Osteoblast (primary cell): ENCODE measurements at regions not wholly inside any gene's neighbourhood (a gene's known extent, or its start where the extent isn't known, plus 50 kb on each side); places are given as distances from the start of the nearest gene placed in this dataset.
"Not testable (repeated sequence)": the region's sequence is repeated elsewhere in the genome, so short reads cannot be mapped to it uniquely, and the experiment has no call there.

Experiments used
- DNase-seq: peaks from one replicate; pipeline ENCODE4 v3.0.0; 2011; ENCODE audit warnings: low spot score, mixed read lengths; ENCODE audit not compliant: insufficient read length; ENCODE audit errors: missing footprints
- H2AFZ ChIP-seq: 2 replicates; pipeline ENCODE4 v1.6.0; 2011; ENCODE audit warnings: mild to moderate bottlenecking, low read length
- H3K27ac ChIP-seq: 2 replicates; pipeline ENCODE4 v1.5.1; 2011; ENCODE audit warnings: mild to moderate bottlenecking, low read depth, low read length, moderate library complexity
- H3K27me3 ChIP-seq: 2 replicates; pipeline ENCODE4 v1.6.0; 2012; ENCODE audit warnings: mild to moderate bottlenecking, control low read depth, inconsistent platforms, low read length, moderate library complexity; ENCODE audit not compliant: insufficient read depth
- H3K36me3 ChIP-seq: 2 replicates; pipeline ENCODE4 v1.5.1; 2011; ENCODE audit warnings: mild to moderate bottlenecking, low read length, control low read depth, moderate library complexity; ENCODE audit not compliant: insufficient read depth
- H3K4me1 ChIP-seq: 2 replicates; pipeline ENCODE4 v1.5.1; 2011; ENCODE audit warnings: mild to moderate bottlenecking, low read length, control low read depth, moderate library complexity; ENCODE audit not compliant: insufficient read depth
- H3K4me2 ChIP-seq: 2 replicates; pipeline ENCODE4 v1.6.0; 2011; ENCODE audit warnings: mild to moderate bottlenecking, low read length; ENCODE audit not compliant: insufficient read depth
- H3K4me3 ChIP-seq: fragments of 200-600 bp; sonication (generic); 3 replicates; pipeline ENCODE4 v1.5.1; 2012; ENCODE audit warnings: mild to moderate bottlenecking, low read length, inconsistent platforms; ENCODE audit not compliant: insufficient read depth
- H3K79me2 ChIP-seq: 2 replicates; pipeline ENCODE4 v1.6.0; 2012; ENCODE audit warnings: mild to moderate bottlenecking, low read length, control low read depth, inconsistent platforms; ENCODE audit not compliant: insufficient read depth
- H3K9me3 ChIP-seq: 2 replicates; pipeline ENCODE4 v1.5.1; 2011; ENCODE audit warnings: low read depth, low read length, control low read depth
- H4K20me1 ChIP-seq: 2 replicates; pipeline ENCODE4 v1.6.0; 2012; ENCODE audit warnings: mild to moderate bottlenecking, low read length, control low read depth; ENCODE audit not compliant: insufficient read depth
- TF ChIP-seq, protein P1 (sequence below): IDR thresholded peaks from 2 replicates; pipeline ENCODE4 v1.5.1; 2011; ENCODE audit warnings: mild to moderate bottlenecking, low read depth, low read length, moderate library complexity; ENCODE audit errors: extremely low read depth

DNA sequence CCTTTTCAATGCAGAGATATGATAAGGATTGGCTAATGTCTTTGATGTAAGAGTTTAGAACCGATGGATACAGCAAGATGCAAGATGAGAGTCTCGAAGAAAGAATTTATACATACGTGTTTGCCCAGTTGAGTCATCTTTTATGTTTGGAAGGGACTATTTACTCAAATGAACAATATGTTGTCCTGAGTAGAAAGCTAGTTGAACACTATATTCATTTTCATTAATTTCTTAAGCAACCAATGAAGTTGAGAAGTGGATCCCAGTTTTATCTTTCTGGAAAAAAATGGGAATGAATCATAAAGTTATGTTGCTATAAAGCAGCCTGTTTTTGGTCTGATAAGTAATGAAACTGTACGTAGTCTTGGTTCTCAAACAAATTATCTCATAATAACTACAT is 1431.7 kb upstream of the FLRT2 start:
- Histone ChIP-seq H3K27me3 (no peaks in the 10 kb centered on the region), H3K79me2 (no peaks in the 10 kb centered on the region), H3K4me1 (no peaks in the 10 kb centered on the region), H2AFZ (no peak overlapping the region), H3K36me3 (no peaks in the 10 kb centered on the region), H3K9me3 (no peaks in the 10 kb centered on the region), H4K20me1 (no peaks in the 10 kb centered on the region), H3K4me2 (no peak overlapping the region), H3K27ac (no peak overlapping the region), H3K4me3 (no peak overlapping the region)
- DNase-seq: no peak
- TF ChIP-seq, protein P1, sequence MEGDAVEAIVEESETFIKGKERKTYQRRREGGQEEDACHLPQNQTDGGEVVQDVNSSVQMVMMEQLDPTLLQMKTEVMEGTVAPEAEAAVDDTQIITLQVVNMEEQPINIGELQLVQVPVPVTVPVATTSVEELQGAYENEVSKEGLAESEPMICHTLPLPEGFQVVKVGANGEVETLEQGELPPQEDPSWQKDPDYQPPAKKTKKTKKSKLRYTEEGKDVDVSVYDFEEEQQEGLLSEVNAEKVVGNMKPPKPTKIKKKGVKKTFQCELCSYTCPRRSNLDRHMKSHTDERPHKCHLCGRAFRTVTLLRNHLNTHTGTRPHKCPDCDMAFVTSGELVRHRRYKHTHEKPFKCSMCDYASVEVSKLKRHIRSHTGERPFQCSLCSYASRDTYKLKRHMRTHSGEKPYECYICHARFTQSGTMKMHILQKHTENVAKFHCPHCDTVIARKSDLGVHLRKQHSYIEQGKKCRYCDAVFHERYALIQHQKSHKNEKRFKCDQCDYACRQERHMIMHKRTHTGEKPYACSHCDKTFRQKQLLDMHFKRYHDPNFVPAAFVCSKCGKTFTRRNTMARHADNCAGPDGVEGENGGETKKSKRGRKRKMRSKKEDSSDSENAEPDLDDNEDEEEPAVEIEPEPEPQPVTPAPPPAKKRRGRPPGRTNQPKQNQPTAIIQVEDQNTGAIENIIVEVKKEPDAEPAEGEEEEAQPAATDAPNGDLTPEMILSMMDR: no peak

DNA sequence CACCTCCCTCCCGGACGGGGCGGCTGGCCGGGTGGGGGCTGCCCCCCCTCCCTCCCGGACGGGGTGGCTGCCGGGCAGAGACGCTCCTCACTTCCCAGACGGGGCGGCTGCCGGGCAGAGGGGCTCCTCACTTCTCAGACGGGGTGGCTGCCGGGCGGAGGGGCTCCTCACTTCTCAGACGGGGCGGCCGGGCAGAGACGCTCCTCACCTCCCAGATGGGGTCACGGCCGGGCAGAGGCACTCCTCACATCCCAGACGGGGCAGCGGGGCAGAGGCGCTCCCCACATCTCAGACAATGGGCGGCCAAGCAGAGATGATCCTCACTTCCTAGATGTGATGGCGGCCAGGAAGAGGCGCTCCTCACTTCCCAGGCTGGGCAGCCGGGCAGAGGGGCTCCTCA is 1430.4 kb upstream of the FLRT2 start:
- not testable (repeated sequence) for H3K4me3 ChIP-seq, H3K27me3 ChIP-seq, H3K9me3 ChIP-seq, H2AFZ ChIP-seq, H3K4me1 ChIP-seq, H3K4me2 ChIP-seq, DNase-seq, H3K79me2 ChIP-seq, H3K36me3 ChIP-seq, H4K20me1 ChIP-seq, H3K27ac ChIP-seq

DNA sequence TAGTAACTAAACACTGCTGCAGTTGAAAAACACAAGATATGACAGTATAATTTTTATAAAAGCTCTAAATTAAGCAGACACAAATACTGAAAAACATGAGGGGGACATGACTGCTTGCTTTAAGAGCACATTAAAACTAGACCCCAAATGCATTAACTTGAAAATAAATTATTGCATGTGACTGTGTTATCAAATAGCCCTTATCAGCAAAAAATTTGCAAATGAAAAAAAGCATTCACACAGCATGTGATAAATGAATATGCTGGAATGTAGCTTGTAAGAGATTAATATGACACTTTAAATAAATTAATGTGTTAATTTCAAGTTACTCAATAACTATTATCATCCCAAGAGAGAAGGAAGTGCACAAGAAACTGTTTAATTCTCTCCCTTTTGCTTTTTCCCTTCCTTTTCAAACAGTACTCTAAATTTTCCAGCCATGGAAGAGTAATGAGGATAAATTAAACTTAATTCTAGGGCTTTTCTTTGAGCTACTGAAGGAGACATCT is 1422.1 kb upstream of the FLRT2 start:
- H3K27ac ChIP-seq: no peak overlapping the region
- no peaks in the 10 kb centered on the region for H3K9me3 ChIP-seq
- H3K79me2 ChIP-seq: no peaks in the 10 kb centered on the region
- H3K36me3 ChIP-seq: no peaks in the 10 kb centered on the region
- H3K4me1 ChIP-seq: no peaks in the 10 kb centered on the region
- no peak overlapping the region for H3K4me2 ChIP-seq
- no peak for DNase-seq
- TF ChIP-seq, protein P1: no peak
- H2AFZ ChIP-seq: no peak overlapping the region
- H3K27me3 ChIP-seq: no peaks in the 10 kb centered on the region
- H3K4me3 ChIP-seq: no peak overlapping the region
- H4K20me1 ChIP-seq: no peaks in the 10 kb centered on the region

DNA sequence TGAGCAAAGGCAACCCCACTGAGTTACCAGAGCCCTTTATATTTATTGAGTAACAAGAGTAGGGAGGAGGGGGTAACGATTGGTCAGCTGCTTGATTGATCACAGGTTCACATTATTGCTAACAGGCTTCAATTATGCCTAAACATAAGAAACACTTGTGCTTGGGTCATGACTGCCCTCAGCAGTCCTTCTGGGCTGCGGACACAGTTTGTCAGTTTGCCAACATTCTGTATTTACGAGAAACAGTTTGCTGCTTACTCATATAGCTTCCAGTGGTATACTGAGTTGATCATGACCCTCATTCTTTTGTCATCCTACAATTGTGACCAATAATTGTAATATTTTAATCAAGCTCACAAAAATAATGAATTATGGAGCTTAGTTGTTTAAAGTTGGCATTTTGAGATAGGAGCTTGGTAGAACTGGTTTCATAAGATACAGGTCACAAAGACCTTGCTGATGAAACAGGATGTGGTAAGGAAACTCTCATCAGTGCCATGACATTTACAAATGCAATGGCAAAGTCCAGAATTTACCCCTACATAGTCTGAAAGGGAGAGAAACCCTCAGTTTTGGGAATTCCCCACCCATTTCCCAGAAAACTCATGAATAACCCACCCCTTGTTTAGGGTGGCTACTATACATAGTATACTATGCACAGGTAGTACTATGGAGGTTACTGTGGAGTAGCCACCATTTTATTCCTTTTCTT is 1421.0 kb upstream of the FLRT2 start:
- Histone ChIP-seq H3K9me3 (no peaks in the 10 kb centered on the region), H4K20me1 (no peaks in the 10 kb centered on the region), H3K79me2 (no peaks in the 10 kb centered on the region), H3K4me1 (no peaks in the 10 kb centered on the region), H3K27ac (no peak overlapping the region), H3K36me3 (no peaks in the 10 kb centered on the region), H3K4me2 (no peak overlapping the region), H2AFZ (no peak overlapping the region), H3K27me3 (no peaks in the 10 kb centered on the region), H3K4me3 (no peak overlapping the region)
- TF ChIP-seq, protein P1: no peak
- DNase-seq: no peak
